GM11168 (cell line): ENCODE measurements at regions not wholly inside any gene's neighbourhood (a gene's known extent, or its start where the extent isn't known, plus 50 kb on each side); places are given as distances from the start of the nearest gene placed in this dataset.

ENCODE experiments used
- in situ Hi-C: fragments of 300-500 bp; cut with MboI; formaldehyde crosslinking; loops from one replicate; pipeline ENCODE4 v1.12.0; 2022; ENCODE audit warnings: low sequenced_read_pairs; ENCODE audit not compliant: unreplicated experiment

DNA sequence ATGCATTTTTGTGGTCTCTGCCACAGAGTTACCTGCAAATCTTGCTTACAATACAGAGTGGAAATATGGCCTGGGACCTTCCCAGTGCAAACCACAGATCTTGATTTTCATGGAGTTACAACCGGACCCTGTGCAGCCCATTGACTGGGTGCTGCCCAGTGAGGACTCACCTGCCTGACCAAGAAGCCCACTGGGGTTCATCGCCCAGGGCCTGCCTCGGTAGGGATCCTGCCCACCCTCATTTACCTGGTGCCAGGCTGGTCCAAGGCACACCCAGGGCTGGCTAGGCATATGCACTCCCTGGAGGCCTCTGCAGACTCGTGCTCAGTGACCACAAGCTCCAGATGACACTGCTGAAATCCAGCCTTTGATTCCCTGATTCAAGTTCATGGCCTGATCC, 572.7 kb downstream of the NPHP4 start:
- in situ Hi-C loops: no loop called here

- in situ Hi-C loops: no loop called here
Observed at GRCh38 chr1:5416518-5416917, 575.7 kb downstream of the NPHP4 start.

GRCh38 chr1:5415606-5416005, 576.6 kb downstream of the NPHP4 start:
- in situ Hi-C loops: no loop called here

DNA sequence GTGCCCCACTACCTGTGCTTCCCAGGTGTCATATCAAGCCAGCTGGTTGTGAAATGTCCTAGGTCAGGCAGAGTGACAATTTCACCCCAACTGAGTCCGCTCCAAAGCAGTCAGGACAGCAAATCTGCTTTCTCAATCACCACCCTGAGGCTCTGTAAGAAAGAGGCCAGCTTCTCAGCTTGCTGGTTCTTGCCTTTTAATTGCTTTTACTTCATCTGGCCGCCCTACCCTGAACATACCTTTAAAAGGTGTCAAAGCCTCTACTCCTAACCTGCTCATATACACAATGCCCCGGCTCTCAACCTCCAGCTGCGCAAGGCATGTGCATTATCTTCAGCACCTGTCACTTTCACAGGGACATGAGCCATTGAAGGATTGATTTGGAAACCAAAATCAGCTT, 581.6 kb downstream of the NPHP4 start:
- in situ Hi-C loops: no loop called here

DNA sequence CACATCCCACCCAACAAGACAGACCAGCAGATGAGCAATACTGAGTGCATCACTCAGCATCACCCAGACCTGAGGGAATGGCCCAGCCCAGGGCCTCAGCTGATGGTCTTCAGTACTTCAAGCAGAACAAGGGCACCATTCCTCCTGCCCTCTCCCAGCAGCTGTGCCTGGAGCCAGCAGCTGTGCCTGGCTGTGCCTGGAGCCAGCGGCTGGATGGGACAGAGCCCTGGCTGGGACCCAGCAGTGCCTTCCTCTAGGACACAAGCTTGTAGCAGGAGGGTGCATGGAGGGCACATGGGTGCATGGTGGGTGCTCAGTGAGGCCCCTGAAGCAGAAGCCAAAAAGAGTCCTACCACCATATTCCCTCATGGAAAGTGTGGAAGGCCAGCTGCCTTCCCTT, 583.8 kb downstream of the NPHP4 start:
- in situ Hi-C loops: no loop called here

DNA sequence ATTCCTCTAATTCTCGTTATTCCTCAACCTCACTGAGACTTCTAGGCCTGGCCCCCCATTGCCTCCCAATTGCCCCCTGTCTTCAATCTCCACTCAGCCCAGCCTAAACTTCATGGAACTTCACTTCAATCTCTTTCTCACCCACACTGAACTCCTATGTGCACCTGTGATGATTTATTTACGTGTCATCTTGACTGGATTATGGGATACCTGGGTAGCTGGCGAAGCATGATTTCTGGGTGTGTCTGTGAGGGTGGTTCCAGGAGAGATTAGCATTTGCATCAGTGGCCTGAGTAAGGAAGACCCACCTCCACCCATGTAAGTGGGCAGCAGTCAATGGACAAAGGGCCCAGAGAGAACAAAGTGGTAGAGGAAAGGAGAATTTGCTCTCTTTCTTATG, 587.0 kb downstream of the NPHP4 start:
- in situ Hi-C loops: no loop called here

GRCh38 chr1:5404412-5405203, 587.6 kb downstream of the NPHP4 start:
- in situ Hi-C loops: no loop called here

GRCh38 chr1:5403935-5404334, 588.3 kb downstream of the NPHP4 start:
- in situ Hi-C loops: no loop called here

DNA sequence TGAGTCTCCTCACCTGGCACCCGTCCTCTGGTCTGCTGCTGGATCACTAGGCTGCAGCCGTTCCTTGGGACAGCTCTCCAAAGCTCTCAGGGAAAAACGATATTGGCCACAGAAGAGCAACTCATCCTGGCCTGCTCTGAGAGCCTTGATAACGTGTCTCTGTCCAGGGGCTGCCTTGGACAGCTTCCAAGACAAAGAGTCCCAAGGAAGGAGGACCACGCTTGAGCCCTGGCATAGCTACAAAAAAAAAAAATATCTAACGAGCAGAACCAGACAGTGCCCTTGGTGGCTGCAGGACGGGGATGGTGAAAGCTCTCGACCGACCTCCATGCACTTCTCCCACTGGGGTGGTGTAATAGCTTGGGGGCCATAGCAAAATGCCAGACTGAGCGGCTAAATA, 589.6 kb downstream of the NPHP4 start:
- in situ Hi-C loops: no loop called here

DNA sequence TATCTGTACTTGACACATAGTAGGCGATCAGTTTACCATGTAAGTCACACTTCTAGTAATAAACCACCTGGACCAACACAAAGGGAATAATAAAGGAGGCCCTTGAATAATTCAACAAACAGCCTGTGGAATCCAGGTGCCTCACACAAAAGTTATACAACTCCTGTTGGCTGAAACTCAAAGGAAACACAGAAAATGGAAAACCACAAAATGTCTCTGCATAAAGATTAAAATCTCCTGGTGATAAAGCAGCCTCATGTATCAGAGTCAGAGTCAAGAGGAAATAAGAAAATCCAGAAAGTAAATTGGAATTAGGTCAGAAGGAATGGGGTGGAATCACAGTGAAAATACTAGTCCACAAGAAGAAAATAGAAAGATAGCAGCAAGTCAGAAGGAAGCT, 592.5 kb downstream of the NPHP4 start:
- in situ Hi-C loops: no loop called here

- in situ Hi-C loops: no loop called here
Observed at GRCh38 chr1:5396593-5396992, 595.6 kb downstream of the NPHP4 start.

- in situ Hi-C loops: no loop called here
Observed at GRCh38 chr1:5394111-5394510, 598.1 kb downstream of the NPHP4 start.

DNA sequence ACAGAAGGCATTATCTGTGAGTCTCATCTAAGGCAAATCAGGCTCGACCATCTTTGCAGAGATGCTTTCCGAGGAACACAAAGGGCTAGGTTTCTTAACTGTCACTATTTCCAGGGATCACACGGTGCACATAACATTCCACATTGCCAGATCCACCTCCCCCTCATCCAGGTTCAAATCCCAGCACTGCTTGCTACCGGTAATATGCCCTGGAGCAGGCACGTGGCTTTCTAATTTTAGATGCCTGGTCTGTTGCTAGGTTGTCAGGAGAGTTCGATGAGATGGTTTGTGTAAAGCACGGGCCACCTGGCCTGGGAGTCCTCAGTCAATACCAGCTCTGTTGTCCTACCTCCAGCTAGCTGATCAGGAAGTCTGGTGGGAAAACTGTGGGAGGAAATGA, 598.6 kb downstream of the NPHP4 start:
- in situ Hi-C loops: no loop called here

DNA sequence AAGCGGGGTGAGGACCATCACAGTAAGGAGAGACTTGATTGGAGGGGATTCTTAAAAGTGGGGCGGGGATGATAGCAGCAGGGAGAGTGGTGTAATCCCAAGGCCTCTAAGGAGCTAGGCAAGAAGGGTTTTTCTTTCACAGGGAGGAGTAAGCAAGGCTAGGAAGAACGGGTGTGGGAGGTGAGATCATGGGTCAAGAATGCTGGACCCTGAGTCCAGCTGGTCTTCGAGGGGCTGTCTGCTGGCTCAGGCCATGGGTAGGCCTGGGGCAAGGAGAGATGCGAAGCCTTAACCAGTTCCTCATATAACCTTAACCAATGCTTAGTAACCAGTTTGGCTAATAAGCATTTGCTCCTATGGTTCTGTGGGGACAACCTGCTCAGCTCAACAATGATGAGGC, 599.1 kb downstream of the NPHP4 start:
- in situ Hi-C loops: no loop called here

DNA sequence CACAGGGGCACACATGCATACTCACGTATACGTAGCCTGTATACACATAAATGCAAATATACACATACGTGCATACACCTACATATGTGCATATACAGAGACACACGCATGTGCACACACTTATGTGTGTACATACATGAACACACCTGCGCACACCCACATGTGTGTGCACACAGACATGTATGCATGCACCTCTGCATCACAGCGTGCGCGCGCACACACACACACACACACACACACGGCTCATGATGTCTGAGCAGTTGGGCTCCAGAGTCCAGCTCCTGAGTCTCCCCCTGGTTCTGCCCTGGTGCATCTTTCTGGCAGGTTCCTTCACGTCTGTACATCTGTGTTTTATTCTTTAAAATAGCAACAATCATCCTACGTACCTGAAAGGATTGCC, 600.5 kb downstream of the NPHP4 start:
- in situ Hi-C loops: no loop called here

DNA sequence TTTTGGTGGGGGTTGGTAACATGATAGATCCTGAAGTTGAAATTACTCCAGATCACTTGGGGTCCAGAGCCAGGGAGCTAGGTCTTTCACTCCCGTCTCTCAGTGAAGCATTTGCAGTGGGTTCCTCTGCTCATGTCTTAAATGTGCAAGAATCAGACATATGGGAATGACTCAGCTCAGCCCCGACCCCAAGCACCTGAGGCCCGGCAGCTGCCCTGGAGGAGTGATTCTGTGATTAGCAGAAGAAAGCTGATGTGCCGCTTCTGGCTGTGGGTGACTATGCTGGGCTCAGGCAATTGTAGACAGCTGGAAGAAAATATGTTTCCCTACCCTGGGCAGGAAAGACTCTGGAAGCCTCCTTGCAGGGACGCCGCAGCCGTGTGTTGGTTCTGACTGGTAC, 601.7 kb downstream of the NPHP4 start:
- in situ Hi-C loops: no loop called here

GRCh38 chr1:5389101-5389885, 602.9 kb downstream of the NPHP4 start:
- in situ Hi-C loops: no loop called here

DNA sequence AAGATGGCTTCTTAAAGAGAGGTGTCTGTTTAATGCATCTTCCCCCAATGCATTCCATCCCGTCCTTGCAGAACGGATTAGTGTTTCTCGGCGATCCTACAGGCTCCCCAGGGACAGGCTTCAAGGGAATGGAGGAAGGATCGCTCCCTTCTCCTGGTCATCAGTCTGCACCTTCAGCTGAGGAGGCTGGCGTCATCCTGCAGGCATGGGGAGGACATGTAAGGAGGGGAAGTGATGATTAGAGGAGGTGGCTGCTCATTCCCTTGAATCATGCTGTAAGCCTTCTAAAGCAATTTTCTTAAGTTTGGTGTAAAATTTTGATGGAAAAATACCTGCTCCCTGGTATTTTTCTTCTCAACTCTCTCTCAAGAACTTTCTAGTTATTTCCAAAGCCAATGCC, 603.6 kb downstream of the NPHP4 start:
- in situ Hi-C loops: no loop called here

DNA sequence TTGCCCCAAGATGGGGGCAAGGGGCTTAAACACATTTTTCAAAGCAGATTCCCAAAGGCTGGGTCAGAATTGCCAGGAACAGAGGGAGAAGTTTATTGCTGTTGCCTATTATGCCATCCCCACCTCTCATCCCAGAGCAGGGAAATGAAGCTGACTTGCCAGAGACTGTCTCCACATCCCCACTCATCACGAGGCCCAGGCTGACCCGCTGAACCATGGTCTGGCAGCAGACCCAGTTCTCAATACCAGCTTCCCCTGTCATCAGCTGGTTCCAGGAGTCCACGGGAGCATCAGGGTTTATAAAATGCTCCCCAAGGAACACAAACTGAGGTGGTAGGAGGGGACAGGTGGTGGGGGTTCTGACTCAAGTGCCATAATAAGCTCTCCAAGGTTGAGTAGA, 605.9 kb downstream of the NPHP4 start:
- in situ Hi-C loops: no loop called here

DNA sequence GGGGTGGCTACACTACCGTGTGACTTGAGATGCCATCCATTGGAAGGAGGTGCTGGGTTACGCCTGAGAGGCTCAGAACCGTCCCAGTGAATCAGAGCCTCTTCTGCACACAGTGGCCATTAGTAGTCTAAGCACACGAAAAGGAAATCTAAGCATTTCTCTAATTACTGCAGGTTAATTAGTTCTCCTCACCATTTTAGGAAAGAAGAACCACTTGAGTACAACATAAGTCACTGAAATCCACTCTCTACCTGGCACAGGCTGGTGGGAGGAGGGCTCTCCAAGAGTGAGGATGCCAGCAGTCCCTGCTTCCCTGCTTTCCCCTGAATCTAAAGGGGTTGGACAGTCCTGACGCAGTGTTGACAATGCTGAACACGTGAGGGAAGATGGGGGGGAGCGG, 606.3 kb downstream of the NPHP4 start:
- in situ Hi-C loops: no loop called here

DNA sequence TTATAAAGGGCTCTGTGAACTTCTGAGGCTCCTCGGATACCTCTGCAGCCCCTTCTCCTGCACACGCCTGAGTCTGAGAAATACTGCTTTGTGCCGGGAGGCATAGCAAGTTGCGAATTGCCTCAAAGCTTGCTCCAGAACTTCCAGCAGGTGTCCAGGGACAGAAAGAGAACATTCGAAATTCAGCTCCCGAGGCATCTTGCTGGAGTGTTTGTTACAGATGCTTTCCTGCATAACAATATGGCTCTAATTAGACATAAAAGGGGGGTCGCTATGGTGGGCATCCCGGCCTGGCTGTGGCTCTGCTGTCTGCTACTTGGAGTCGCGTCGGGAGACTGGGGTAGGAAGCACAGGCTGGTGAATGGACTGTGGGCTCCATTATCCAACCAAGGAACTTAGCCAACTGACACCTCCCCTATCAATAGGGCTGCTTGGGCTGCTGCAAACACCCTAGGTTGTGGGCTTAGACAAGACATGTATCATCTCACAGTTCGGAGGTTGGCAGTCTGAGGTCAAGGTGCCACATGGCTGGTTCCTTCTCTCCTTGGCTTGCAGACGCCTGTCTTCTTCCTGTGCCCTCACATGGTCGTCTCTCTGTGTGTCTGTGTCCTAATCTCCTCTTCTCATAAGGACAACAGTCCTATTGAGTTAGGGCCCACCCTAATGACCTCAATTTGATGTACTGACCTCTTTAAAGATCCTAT, 607.0 kb downstream of the NPHP4 start:
- in situ Hi-C loops: no loop called here
